ENCODE measurements at regions not wholly inside any gene's neighbourhood (a gene's known extent, or its start where the extent isn't known, plus 50 kb on each side); places are given as distances from the start of the nearest gene placed in this dataset.

DNA sequence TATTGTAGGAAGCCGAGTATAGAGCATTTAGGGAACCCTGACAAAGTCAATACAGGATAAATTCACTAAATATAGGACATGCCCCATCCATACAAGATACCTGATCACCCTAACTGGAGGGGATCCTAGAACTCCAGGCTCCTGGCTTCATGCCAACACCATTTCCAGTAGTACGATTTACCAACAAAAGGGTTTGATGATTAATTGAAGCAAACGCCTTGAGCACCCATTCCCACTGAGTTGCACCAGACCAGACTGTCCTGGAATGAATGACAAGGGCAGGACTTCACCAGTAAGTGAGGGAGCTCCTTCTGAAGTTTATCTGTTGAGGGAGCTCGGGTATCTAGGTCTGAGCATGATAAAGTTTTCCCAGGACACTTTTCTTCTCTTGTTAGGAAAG lies 327.2 kb upstream of the MSX2 start:
- no peak overlapping the region for H3K4me3 ChIP-seq (ENCODE audit: low read depth, low read length)
- TF ChIP-seq CTCF (IDR thresholded peaks at IDR 0.05; ENCODE audit: borderline replicate concordance, insufficient read depth, low read depth, low read length): no peak

GRCh38 chr5:174398171-174398570 lies 326.2 kb upstream of the MSX2 start:
- no peak for TF ChIP-seq CTCF (IDR thresholded peaks at IDR 0.05; ENCODE audit: borderline replicate concordance, insufficient read depth, low read depth, low read length)

GRCh38 chr5:174399411-174399810 lies 325.0 kb upstream of the MSX2 start:
- H3K4me3 ChIP-seq (ENCODE audit: low read depth, low read length): no peak overlapping the region
- TF ChIP-seq CTCF (IDR thresholded peaks at IDR 0.05; ENCODE audit: borderline replicate concordance, insufficient read depth, low read depth, low read length): no peak

More at GRCh38 chr5:174398171-174398570, 326.2 kb upstream of the MSX2 start:
- no peak overlapping the region for H3K4me3 ChIP-seq (ENCODE audit: low read depth, low read length)

GRCh38 chr5:174400461-174400860 lies 323.9 kb upstream of the MSX2 start:
- no peak overlapping the region for H3K4me3 ChIP-seq (ENCODE audit: low read depth, low read length)
- TF ChIP-seq CTCF (IDR thresholded peaks at IDR 0.05; ENCODE audit: borderline replicate concordance, insufficient read depth, low read depth, low read length): no peak

- no peak for TF ChIP-seq CTCF (IDR thresholded peaks at IDR 0.05; ENCODE audit: borderline replicate concordance, insufficient read depth, low read depth, low read length)
- no peak overlapping the region for H3K4me3 ChIP-seq (ENCODE audit: low read depth, low read length)
Observed at GRCh38 chr5:174401793-174402192, 322.6 kb upstream of the MSX2 start.

DNA sequence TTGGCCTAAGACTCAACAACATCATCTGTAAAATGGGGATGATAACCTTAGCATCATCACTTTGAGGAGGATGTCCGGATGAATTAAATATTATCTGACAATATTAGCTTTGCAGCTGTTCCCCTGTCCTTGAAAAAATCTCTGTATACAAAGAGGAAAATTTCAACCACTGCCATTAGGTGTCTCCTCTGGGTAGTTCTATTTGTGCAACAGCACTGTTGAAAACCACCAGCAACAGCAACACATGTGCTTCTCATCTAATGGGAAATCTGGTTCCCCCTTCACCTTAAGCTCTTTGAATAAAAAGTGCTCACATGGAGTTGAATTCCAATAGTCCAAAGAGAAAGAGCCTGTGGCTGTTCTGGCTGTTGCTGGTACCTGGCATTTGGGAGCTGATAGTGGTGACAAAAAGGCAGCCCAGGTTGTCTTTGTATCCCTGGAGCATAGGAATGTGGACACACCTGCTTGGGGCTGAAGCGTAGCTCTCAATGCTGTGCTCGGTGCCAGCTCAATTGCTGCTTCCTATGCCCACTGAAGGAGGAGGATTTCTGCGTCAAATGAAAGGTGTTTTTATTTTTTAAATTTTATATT lies 322.1 kb upstream of the MSX2 start:
- TF ChIP-seq CTCF (IDR thresholded peaks at IDR 0.05; ENCODE audit: borderline replicate concordance, insufficient read depth, low read depth, low read length): no peak
- H3K4me3 ChIP-seq (ENCODE audit: low read depth, low read length): no peak overlapping the region

- no peak overlapping the region for H3K4me3 ChIP-seq (ENCODE audit: low read depth, low read length)
- TF ChIP-seq CTCF (IDR thresholded peaks at IDR 0.05; ENCODE audit: borderline replicate concordance, insufficient read depth, low read depth, low read length): no peak
Observed at GRCh38 chr5:174404848-174405247, 319.5 kb upstream of the MSX2 start.
